DMS114 treated with DMSO at 0.1 percent for 48 hours (cell line): ENCODE measurements at regions not wholly inside any gene's neighbourhood (a gene's known extent, or its start where the extent isn't known, plus 50 kb on each side); places are given as distances from the start of the nearest gene placed in this dataset.
"Not testable (repeated sequence)": the region's sequence is repeated elsewhere in the genome, so short reads cannot be mapped to it uniquely, and the experiment has no call there.

ENCODE experiments used
- DNase-seq: peaks from one replicate; lab custom pipeline; 2025; ENCODE audit not compliant: unreplicated experiment; lab: John Stamatoyannopoulos, UW

- DNase-seq: no peak
Observed at GRCh38 chr16:61014869-61015268, 1021.4 kb downstream of the CDH8 start.

- no peak for DNase-seq
Observed at GRCh38 chr16:61007694-61008093, 1028.5 kb downstream of the CDH8 start.

GRCh38 chr16:61005952-61006351 is 1030.3 kb downstream of the CDH8 start:
- DNase-seq: no peak

GRCh38 chr16:61002479-61003204 is 1033.6 kb downstream of the CDH8 start:
- DNase-seq: no peak

- DNase-seq: no peak
Observed at GRCh38 chr16:60991886-60992285, 1044.4 kb downstream of the CDH8 start.

- DNase-seq: no peak
Observed at GRCh38 chr16:60989592-60989991, 1046.6 kb downstream of the CDH8 start.

GRCh38 chr16:60979119-60979518 is 1057.1 kb downstream of the CDH8 start:
- DNase-seq: no peak

- no peak for DNase-seq
Observed at GRCh38 chr16:60949800-60950199, 1086.4 kb downstream of the CDH8 start.

- DNase-seq: no peak
Observed at GRCh38 chr16:60945225-60945624, 1091.0 kb downstream of the CDH8 start.

GRCh38 chr16:60936189-60936588 is 1100.0 kb downstream of the CDH8 start:
- not testable (repeated sequence) for DNase-seq

GRCh38 chr16:60932600-60932999 is 1103.6 kb downstream of the CDH8 start:
- no peak for DNase-seq

GRCh38 chr16:60930291-60930690 is 1105.9 kb downstream of the CDH8 start:
- no peak for DNase-seq

- DNase-seq: no peak
Observed at GRCh38 chr16:60922920-60923319, 1113.3 kb downstream of the CDH8 start.

GRCh38 chr16:60914334-60914733 is 1121.9 kb downstream of the CDH8 start:
- no peak for DNase-seq

GRCh38 chr16:60907645-60908044 is 1128.6 kb downstream of the CDH8 start:
- DNase-seq: no peak

- DNase-seq: no peak
Observed at GRCh38 chr16:60905811-60906210, 1130.4 kb downstream of the CDH8 start.

- no peak for DNase-seq
Observed at GRCh38 chr16:60902114-60902513, 1134.1 kb downstream of the CDH8 start.

GRCh38 chr16:60882816-60883215 is 1153.4 kb downstream of the CDH8 start:
- DNase-seq: no peak

GRCh38 chr16:60852635-60853034 is 1183.6 kb downstream of the CDH8 start:
- no peak for DNase-seq

- no peak for DNase-seq
Observed at GRCh38 chr16:60821661-60822060, 1214.6 kb downstream of the CDH8 start.

GRCh38 chr16:60820361-60820760 is 1215.9 kb downstream of the CDH8 start:
- DNase-seq: no peak

- DNase-seq: no peak
Observed at GRCh38 chr16:60818465-60818864, 1217.8 kb downstream of the CDH8 start.

- DNase-seq: no peak
Observed at GRCh38 chr16:60816461-60816860, 1219.8 kb downstream of the CDH8 start.
